Muscle of arm (tissue), 1 donor: ENCODE measurements at regions not wholly inside any gene's neighbourhood (a gene's known extent, or its start where the extent isn't known, plus 50 kb on each side); places are given as distances from the start of the nearest gene placed in this dataset.
"Not testable (repeated sequence)": the region's sequence is repeated elsewhere in the genome, so short reads cannot be mapped to it uniquely, and the experiment has no call there.

Experiments used
- DNase-seq: peaks from one replicate; pipeline ENCODE4 v3.0.0-alpha.2; 2013

DNA sequence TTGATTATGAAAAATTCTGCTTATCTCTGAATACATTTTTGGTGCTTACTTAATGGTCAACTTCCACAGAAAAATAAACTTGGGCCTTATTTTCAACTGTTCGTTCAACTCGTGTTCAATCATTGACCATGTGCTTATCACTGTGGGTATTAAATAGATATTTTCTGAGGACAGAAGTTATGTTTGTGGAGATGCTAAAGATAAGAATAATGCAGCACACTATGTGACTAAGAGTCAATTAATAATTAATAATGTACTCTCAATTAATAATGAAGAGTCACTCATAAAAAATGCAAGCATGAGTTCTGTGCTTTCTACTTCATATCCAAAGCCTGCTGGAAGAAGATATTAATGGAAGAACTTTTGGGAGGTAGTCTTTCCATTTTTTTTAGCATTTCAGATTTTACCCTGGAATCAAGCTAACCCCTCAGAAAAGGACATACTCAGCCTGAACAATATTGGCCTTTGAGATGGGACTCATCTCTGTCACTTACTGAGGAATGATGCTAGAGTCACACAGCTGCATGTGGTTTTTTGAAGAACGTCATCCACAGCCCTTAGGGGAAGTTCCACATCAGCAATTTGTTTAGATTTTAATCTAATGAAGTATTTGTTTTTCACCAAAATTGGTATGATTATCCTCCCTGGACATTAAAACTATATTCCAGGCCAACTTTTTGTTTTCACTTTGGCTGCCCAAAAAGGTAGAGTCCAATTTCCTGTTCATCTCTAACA, 191.9 kb upstream of the CRIM1 start:
- DNase-seq: no peak

DNA sequence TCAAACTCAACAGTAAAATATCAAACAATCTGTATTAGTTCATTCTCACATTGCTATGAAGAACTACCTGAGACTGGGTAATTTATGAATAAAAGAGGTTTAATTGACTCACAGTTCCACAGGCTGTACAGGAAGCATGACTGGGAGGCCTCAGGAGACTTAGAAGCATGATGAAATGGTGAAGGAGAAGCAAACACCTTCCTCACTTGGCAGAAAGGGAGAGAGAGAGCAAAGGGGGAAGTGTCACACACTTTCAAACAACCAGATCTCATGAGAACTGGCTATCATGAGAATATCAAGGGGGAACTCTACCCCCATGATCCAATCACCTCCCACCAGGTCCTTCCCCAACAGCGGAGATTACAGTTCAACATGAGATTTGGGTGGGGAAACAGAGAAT, 198.5 kb upstream of the CRIM1 start:
- DNase-seq: not testable (repeated sequence)

DNA sequence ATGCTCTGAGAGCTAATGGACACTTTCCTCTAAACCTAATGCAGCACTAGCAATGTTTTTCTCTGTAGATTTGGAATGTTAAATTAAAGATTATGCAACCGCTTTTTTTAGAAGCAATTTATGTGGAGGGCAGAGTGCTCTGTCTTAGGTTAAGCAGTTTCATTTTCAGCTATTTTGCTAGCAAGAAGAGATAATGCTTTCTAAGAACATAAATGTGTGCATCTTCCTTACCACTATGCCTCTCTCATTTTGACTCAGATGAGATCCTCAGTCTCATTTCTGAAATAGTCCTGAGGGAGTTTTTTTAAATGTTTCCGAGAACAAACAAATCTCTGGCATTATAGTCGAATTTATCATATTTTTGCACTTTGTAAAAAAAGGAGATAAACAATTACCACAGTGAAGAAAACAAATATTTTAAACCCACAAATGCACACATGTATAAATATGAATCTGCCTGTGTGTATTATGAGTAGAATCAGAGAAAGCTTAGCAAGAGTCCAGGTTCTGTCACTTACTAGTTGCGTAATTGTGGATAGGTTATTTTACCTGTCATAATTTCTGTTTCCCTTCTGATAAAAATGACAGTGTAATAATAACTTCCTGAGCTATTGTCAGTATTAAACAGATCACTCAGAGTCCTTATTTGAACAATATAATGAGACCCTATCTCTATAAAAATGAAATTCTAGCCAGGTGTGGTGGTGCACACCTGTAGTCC, 207.7 kb upstream of the CRIM1 start:
- DNase-seq: no peak

DNA sequence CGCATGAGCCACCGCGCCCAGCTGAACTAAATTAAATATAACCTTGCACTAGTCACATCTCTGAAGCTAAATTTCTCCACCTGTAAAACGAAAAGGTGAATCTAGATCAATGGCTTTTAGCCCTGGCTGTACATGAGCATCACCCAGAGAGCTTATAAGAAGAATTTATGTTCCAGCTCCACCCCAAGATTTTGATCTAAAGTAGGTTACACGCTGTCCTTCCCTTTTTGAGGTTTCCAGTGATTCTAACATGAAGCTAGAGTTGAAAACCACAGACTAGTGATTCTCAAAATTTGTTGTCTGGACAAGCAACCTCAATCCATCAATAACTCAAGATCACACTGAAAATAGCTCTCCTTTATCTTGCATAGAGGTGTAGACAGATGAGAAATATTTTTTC, 208.8 kb upstream of the CRIM1 start:
- no peak for DNase-seq

DNA sequence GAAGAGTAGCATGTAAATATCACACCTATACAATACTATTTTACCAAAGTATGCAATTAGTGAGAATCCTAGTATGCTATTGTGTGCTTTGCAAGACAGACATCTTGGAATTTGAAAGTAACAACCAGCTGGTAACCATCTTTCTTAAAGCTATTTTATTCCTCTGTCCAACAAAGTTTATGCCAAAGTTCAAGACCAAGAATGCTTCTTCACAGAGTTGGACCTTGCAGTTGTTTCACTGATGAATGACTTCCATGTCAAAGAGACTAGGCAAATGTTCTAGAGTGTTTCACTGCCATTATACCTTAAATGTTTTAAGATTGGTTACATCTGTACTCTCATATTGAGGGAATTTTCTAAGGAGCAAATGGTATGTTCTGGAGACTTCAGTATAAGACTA, 215.2 kb upstream of the CRIM1 start:
- no peak for DNase-seq

DNA sequence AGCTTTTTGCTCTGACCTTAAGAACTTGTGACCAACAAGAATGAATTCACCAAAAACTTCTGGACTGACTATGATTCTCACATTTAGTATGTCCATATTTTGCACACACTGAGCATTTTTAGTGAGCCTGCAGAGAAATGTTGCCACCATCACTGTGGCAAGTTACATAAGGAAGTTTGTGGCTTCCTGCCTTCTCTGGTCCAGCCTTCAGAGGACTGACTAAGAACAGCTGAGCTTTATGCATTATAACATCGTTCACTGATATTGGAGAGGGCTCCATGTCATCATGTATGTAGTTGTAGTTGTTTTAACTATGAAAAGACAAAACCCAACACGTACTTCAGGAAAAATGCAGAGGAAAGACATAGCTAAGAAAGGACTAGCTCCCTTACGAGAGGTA, 218.0 kb upstream of the CRIM1 start:
- DNase-seq: no peak

DNA sequence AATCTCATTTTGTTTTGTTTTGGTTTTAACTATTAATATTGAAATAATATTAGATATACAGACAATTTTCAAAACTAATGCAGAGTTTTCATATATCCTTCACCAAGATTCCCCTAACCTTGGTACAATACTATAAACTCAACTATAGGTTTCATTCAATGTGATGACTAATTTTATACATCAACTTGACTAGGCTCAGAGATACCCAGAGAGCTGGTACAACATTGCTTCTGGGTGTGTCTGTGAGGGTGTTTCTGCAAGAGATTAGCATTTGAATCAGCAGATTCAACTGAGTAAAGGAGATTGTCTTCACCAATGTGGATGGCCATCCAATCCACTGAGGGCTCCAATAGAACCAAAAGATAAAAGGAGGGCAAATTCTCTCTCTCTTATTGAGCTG, 221.3 kb upstream of the CRIM1 start:
- no peak for DNase-seq

DNA sequence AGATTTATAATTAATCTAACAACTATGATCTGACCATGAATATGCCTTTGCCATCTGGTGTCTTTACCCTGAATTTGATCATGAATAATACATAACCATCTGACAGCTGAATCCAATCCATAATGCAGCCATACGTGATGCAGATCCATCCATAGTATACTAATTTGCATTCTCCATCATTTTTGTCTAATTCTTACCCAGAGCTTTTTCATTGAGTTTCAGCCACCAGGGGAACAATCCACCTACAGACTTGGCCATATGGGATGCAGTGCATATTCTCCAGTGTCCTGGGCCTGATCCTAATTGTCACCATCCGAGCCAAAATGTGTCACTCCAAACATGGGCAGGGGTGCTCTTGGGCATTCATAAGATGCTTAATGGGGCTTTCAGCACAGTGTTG, 227.2 kb upstream of the CRIM1 start:
- no peak for DNase-seq

DNA sequence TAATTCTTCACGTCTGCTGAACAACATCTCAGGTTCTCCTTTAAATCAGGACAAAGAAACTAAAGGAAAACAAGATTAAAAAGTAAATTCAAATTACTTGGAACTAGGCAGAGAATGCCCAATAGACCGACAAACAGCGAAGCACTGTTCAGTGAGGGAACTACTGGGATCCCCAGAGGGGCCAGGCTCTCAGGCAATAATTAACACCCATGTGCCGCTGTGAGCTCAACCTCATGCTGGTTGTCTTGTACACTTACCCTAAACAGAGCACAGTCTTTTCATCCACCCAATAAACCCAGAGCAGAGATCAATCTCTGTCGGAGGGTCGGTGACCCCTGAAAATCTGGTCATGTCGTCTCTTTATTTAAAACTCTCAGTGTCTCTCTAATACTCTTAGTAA, 229.9 kb upstream of the CRIM1 start:
- DNase-seq: no peak

DNA sequence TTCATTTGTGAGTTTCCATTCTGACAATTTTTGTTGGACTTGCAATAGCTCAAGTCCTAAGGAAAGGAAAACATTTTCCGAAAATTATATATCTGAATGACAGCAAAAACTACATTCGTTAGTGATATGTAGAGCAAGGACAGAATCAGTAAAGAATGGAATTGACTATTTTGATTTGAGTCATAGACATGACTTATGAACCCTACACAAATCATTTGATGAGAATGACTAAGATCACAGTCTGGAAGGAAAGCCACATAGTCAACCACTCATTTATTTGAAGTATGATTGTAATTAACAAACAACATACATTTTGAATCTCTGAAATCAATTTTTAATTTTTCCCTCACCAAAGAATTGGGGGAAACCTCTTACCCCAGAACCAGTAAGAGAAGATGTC, 231.6 kb upstream of the CRIM1 start:
- no peak for DNase-seq

DNA sequence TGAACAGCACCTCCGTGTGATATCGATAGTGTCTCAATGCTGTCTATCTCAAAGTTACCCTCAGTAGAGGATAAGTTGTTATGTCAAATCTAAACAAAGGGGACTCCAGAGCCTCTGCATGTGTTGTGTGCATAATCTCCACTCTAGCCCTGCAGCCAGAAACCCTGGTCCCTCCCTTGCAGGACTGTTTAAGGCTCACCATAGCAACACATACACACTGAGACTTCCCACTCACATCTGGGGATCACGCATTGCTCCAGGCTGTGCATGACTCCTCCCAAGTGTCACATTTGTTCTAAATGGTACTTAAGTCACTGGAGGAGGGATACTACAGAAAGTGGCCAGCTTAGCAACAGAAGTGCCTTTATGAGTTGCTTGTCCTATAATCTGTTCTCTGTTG, 258.6 kb upstream of the CRIM1 start:
- no peak for DNase-seq

DNA sequence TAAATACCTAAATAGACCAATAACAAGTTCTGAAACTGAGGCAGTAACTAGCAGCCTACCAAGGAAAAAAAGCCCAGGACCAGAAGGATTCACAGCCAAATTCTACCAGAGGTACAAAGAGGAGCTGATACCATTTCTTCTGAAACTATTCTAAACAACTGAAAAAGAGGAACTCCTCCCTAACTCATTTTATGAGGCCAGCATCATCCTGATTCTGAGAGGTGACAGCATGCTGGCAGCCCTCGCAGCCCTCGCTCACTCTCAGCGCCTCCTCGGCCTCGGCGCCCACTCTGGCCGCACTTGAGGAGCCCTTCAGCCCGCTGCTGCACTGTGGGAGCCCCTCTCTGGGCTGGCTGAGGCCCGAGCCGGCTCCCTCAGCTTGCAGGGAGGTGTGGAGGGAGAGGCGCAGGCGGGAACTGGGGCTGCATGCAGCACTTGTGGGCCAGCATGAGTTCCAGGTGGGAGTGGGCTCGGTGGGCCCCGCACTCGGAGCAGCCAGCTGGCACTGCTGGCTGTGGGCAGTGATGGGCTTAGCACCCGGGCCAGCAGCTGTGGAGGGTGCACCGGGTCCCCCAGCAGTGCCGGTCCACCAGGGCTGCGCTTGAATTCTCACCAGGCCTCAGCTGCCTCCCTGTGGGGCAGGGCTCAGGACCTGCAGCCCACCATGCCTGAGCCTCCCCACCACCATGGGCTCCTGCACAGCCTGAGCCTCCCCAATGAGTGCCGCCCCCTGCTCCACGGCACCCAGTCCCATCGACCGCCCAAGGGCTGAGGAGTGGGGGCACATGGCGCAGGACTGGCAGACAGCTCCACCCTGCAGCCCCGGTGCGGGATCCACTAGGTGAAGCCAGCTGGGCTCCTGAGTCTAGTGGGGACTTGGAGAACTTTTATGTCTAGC, 263.5 kb upstream of the CRIM1 start:
- not testable (repeated sequence) for DNase-seq

DNA sequence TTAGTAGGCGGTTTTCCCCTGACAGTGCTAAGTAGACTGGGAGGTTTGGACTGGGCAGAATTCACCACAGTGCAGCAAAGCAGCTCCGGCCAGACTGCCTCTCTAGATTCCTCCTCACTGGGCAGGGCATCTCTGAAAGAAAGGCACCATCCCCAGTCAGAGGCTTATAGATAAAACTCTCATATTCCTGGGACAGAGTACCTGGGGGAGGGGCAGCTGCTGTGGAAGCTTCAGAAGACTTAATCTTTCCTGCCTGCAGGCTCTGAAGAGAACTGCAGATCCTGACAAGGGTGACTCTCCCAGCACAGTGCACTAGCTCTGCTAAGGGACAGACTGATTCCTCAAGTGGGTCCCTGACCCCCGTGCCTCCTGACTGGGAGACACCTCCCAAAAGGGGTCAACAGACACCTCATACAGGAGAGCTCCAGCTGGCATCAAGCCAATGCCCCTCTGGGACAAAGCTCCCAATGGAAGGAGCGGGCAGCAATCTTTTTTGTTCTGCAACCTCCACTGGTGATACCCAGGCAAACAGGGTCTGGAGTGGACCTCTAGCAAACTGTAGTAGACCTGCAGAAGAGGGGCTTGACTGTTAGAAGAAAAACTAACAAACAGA, 266.8 kb upstream of the CRIM1 start:
- no peak for DNase-seq

DNA sequence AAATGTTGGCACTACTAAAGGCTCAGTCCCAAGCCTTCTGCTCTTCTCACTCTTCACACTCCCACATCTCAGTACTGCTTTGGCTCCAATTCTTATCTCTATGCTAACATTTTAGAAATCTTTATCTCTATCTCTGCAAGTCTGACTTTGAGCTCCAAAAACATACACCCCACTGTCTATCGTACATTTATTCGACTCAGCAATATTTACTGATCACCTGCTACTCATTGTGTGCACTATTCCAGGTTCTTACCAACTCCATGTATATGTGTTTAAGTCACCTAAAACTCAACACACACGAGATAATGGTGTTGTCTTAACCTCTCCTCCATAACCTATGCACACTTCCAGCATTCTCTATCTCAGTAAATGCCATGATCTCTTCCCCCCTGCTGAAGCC, 268.2 kb upstream of the CRIM1 start:
- no peak for DNase-seq

DNA sequence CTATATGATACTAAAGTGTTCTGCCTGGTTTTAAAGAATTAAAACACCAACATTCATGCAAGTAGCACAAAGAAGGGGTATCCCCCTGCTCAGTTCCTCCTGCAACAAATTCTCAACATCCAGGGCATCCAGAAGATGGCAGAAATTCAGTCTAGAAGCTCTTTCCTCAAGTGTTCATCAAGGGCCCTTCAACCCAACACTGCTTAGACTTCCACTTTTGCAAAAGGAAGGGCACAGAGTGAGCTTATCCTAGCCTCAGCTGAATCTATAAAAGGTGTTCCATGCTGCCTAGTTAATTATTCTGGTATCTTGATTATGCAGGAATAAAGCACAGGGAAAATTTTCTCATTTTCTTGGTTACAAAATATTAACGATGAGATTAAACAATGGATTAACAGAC, 275.8 kb upstream of the CRIM1 start:
- DNase-seq: no peak

DNA sequence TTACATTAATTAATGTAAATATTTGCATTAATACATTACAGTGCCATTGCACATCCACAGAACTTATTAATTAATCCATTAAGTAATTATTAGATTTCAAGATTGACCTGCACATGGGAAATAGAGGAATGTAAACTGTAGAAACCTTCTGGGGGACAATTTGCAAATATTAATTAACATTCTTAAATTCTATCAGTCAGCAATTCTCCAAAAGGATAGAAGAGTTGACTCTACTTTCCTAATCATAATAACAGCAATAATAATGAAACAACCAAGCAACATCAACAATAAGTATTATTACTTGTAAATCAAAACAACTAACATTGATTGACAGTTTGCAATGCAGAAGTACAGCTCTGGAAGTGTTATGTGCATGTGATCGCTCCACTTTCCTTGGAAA, 281.6 kb upstream of the CRIM1 start:
- no peak for DNase-seq

DNA sequence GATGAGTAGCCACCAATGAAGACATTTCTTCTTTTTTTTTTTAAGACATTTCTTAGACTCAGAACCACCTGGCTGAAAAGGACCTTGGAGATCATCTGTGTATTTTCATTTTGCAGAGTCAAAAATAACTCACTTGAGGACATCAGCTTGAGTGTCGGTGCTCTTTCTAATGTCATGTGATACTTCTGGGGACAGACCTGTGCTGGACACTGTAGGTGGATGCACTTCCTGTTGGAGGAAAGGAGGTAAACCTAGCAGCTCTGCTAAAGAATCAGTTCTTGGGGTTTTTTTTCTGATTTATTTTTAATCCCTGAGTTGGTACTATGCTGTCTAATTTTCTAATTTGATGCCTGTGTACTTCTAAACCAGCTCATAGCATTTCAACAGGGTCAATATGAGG, 283.9 kb upstream of the CRIM1 start:
- DNase-seq: no peak

DNA sequence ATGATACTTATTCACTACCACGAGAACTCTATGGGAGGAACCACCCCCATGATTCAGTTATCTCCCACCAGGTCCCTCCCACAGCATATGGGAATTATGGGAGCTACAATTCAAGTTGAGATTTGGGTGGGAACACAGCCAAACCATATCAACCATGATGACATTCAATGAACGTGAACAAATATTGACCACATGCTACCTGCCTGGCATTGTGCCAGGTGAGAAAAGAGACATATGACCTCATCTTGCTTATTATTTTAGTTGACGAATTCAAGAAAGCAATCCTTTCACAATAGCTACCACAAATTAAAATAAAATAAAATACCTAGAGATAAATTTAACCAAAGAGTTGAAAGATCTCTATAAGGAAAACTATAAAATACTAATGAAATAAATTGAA, 286.5 kb upstream of the CRIM1 start:
- DNase-seq: no peak

DNA sequence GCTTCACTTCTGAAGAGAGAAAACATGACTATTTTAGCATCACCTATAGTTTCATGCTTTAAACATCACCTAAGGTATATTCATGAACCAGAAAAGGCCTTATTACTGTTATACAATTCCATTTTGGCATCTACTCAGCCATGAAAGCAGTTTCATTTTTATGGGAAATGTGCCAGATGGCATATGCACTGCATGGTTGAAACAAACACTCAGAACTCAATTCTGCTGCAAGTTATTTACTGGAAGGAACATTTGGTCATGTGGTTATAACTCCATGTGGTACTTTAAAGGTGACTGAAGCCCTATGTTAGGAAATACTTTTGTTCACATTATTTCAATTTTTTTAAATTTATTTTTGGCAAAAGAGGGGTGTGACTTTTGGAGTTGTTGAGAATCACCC, 287.5 kb upstream of the CRIM1 start:
- no peak for DNase-seq

DNA sequence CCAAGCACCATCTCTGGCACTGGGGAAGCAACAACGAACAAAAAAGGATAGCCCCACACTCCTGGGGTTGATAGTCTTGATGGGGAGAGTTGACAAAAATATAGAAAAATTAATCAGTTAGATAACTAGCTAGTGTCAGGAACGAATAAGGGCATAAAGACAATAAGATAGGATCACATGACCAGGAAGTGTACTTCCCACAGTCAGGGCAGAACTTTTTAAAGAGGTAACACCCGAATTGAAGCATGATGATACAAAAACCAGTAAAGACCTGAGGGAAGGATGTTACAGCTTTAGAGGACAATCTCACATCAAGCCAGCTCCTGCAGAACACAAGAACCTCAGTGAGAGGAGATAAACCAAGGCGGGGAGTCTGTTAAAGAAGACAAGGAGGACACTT, 295.4 kb upstream of the CRIM1 start:
- DNase-seq: no peak

DNA sequence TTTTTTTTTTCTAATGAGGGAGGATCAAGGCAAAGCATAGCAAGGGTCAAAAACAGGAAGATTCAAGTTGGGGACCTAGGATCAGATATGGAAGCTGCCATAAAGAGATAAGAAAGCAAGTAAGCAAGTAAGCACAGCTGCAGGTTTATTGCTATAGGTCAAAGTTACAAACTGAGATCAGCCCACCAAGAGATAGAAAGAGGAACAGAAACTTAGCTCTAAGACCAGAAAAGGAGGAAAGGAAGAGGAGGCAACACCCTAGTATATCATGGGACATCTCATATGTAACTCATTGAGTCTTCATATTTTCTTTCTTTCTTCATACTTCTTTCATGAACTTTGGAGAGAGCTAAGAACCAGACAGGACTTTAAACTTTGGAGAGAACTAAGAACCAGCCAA, 295.9 kb upstream of the CRIM1 start:
- no peak for DNase-seq

DNA sequence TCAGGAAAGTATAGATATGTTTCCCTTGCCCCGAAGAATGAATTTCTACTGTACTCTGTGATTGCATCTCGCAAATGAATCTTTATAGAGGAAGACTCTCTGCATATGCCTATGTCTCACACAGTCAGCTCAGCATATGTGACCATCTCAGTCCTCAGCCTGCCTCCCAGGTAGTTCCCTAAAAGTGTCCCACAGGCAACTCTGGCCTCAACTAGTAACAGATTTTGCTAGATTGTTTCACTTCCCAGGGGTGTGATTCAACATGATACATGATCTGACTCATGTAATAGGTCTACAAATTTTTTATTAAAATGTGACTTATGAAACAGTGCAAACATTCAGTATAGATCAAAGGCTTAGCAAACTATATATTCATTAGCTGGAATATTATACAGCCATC, 296.6 kb upstream of the CRIM1 start:
- DNase-seq: no peak
